H1 (cell line): ENCODE measurements at regions not wholly inside any gene's neighbourhood (a gene's known extent, or its start where the extent isn't known, plus 50 kb on each side); places are given as distances from the start of the nearest gene placed in this dataset.

Source experiments
- CTCF ChIA-PET: fragments of 300-600 bp; sonication (Branson Sonifier 250); formaldehyde crosslinking; loops from one replicate; lab custom pipeline; 2021; ENCODE audit not compliant: partially characterized antibody; lab: Charles Lee
- POLR2A ChIA-PET: fragments of 300-600 bp; sonication (Branson Sonifier 250); formaldehyde crosslinking; loops from one replicate; lab custom pipeline; 2021; ENCODE audit warnings: inconsistent platforms; ENCODE audit not compliant: partially characterized antibody; lab: Charles Lee
- DNase-seq, 2 experiments: peaks; one replicate each; pipeline versions ENCODE4 v3.0.0 to v3.0.0-alpha.2; 2010 to 2022; ENCODE audit warnings: low spot score in 2 of 2, low read depth in 1 of 2, mixed read lengths in 1 of 2
- FAIRE-seq: peaks from 2 replicates; lab custom pipeline; 2011; peaks lifted over from hg19 to GRCh38; lab: Jason Lieb, UNC
- H2AFZ ChIP-seq: 2 replicates; pipeline ENCODE4 v1.8.1; 2012; ENCODE audit warnings: low read length, inconsistent platforms
- H2AK5ac ChIP-seq: 2 replicates; pipeline ENCODE4 v1.6.1; 2013; ENCODE audit warnings: low read depth, low read length
- H2BK120ac ChIP-seq: replicated peaks from 2 replicates; pipeline ENCODE3; 2013; ENCODE audit warnings: low read depth, low read length, inconsistent platforms
- H2BK12ac ChIP-seq: 2 replicates; pipeline ENCODE4 v1.6.1; 2013; ENCODE audit warnings: low read depth, low read length
- H2BK15ac ChIP-seq: 2 replicates; pipeline ENCODE4 v1.6.1; 2013; ENCODE audit warnings: low read length
- H2BK20ac ChIP-seq: 2 replicates; pipeline ENCODE4 v1.6.1; 2013; ENCODE audit warnings: low read length
- H2BK5ac ChIP-seq: 2 replicates; pipeline ENCODE4 v1.6.1; 2013; ENCODE audit warnings: low read depth, low read length
- H3K14ac ChIP-seq: 2 replicates; pipeline ENCODE4 v1.6.1; 2013; ENCODE audit warnings: inconsistent platforms; ENCODE audit not compliant: insufficient read length
- H3K18ac ChIP-seq: 2 replicates; pipeline ENCODE4 v1.6.1; 2013; ENCODE audit warnings: low read length; ENCODE audit errors: extremely low read depth
- H3K23ac ChIP-seq: 2 replicates; pipeline ENCODE4 v1.6.1; 2013; ENCODE audit warnings: inconsistent platforms; ENCODE audit not compliant: insufficient read length
- H3K23me2 ChIP-seq: 2 replicates; pipeline ENCODE4 v1.6.1; 2013; ENCODE audit warnings: low read depth, low read length
- H3K27ac ChIP-seq: 2 replicates; pipeline ENCODE4 v1.6.1; 2011; ENCODE audit warnings: low read depth, low read length, inconsistent platforms
- H3K27me3 ChIP-seq, 4 experiments: replicated peaks in 1 of 4; 1 replicate in 1 of 4; 2 replicates in 3 of 4; pipeline versions ENCODE4 v1.6.1 to v1.8.1; 2011 to 2013; ENCODE audit warnings: low read length in 3 of 4, mild to moderate bottlenecking in 3 of 4, inconsistent platforms in 2 of 4, mixed read lengths in 2 of 4, moderate library complexity in 1 of 4; ENCODE audit not compliant: control insufficient read depth in 3 of 4, insufficient read depth in 3 of 4; ENCODE audit errors: extremely low read depth in 1 of 4
- H3K36me3 ChIP-seq, 4 experiments: 2 replicates each; pipeline versions ENCODE4 v1.6.1 to v1.8.1; 2011 to 2013; ENCODE audit warnings: mild to moderate bottlenecking in 4 of 4, low read length in 3 of 4, moderate library complexity in 2 of 4, control low read depth in 1 of 4, inconsistent platforms in 1 of 4; ENCODE audit not compliant: insufficient read depth in 4 of 4, control insufficient read depth in 2 of 4
- H3K4ac ChIP-seq: replicated peaks from 2 replicates; pipeline ENCODE3; 2013; ENCODE audit warnings: low read length, low read depth, mixed read lengths, inconsistent platforms; ENCODE audit not compliant: insufficient read length
- H3K4me1 ChIP-seq, 4 experiments: replicated peaks in 1 of 4; 1 replicate in 1 of 4; 2 replicates in 3 of 4; pipeline versions ENCODE4 v1.6.1 to v1.8.1; 2011 to 2013; ENCODE audit warnings: low read length in 3 of 4, inconsistent platforms in 2 of 4, mixed read lengths in 1 of 4; ENCODE audit not compliant: insufficient read depth in 4 of 4, control insufficient read depth in 3 of 4
- H3K4me2 ChIP-seq, 2 experiments: 2 replicates each; pipeline versions ENCODE4 v1.6.1 to v1.8.1; 2011 to 2013; ENCODE audit warnings: low read depth in 2 of 2, low read length in 2 of 2, control low read depth in 1 of 2, inconsistent platforms in 1 of 2, mild to moderate bottlenecking in 1 of 2; ENCODE audit not compliant: insufficient read depth in 1 of 2
- H3K4me3 ChIP-seq, 4 experiments: fragments of 200-600, 300-600 bp in 1 of 4; sonication (generic), shearing (Covaris generic), sonication (Bioruptor Twin) in 1 of 4; 2 replicates each; pipeline versions ENCODE4 v1.5.1 to v1.8.1; 2011 to 2016; ENCODE audit warnings: low read length in 4 of 4, low read depth in 3 of 4, control low read depth in 2 of 4, inconsistent platforms in 2 of 4, mild to moderate bottlenecking in 2 of 4, mixed read lengths in 1 of 4, moderate library complexity in 1 of 4; ENCODE audit not compliant: insufficient read depth in 2 of 4; ENCODE audit errors: extremely low read depth in 1 of 4
- H3K56ac ChIP-seq: replicated peaks from 2 replicates; pipeline ENCODE3; 2013; ENCODE audit warnings: low read depth, mild to moderate bottlenecking, mixed read lengths, low read length, inconsistent platforms; ENCODE audit not compliant: insufficient read length
- H3K79me1 ChIP-seq: 2 replicates; pipeline ENCODE4 v1.6.1; 2013; ENCODE audit warnings: low read depth, low read length, control low read depth
- H3K79me2 ChIP-seq, 2 experiments: 2 replicates each; pipeline versions ENCODE4 v1.6.1 to v1.8.1; 2012 to 2013; ENCODE audit warnings: low read length in 2 of 2, mild to moderate bottlenecking in 2 of 2, inconsistent platforms in 1 of 2; ENCODE audit not compliant: insufficient read depth in 2 of 2, control insufficient read depth in 1 of 2
- H3K9ac ChIP-seq, 4 experiments: replicated peaks in 1 of 4; 1 replicate in 1 of 4; 2 replicates in 3 of 4; pipeline versions ENCODE4 v1.6.1 to v1.8.1; 2011 to 2013; ENCODE audit warnings: low read depth in 3 of 4, low read length in 3 of 4, control low read depth in 2 of 4, mild to moderate bottlenecking in 2 of 4, moderate library complexity in 2 of 4, inconsistent platforms in 1 of 4; ENCODE audit errors: extremely low read depth in 1 of 4
- H3K9me3 ChIP-seq, 2 experiments: 2 replicates each; pipeline versions ENCODE4 v1.6.1 to v1.8.1; 2012 to 2013; ENCODE audit warnings: mild to moderate bottlenecking in 2 of 2, moderate library complexity in 2 of 2, control low read depth in 1 of 2, inconsistent platforms in 1 of 2, low read depth in 1 of 2, low read length in 1 of 2, mixed read lengths in 1 of 2; ENCODE audit not compliant: insufficient read depth in 2 of 2
- H4K20me1 ChIP-seq, 2 experiments: replicated peaks in 1 of 2; 2 replicates each; pipeline versions ENCODE3 to v1.8.1; 2011 to 2013; ENCODE audit warnings: inconsistent platforms in 2 of 2, low read length in 2 of 2, mild to moderate bottlenecking in 1 of 2; ENCODE audit not compliant: insufficient read depth in 2 of 2, control insufficient read depth in 1 of 2
- H4K5ac ChIP-seq: 2 replicates; pipeline ENCODE4 v1.6.1; 2013; ENCODE audit warnings: low read length, low read depth, mixed read lengths, inconsistent platforms; ENCODE audit not compliant: insufficient read length
- H4K8ac ChIP-seq: 2 replicates; pipeline ENCODE4 v1.8.0; 2013; ENCODE audit warnings: mild to moderate bottlenecking, moderate library complexity, low read length, inconsistent platforms; ENCODE audit not compliant: insufficient read depth; ENCODE audit errors: extremely low read depth
- H4K91ac ChIP-seq: replicated peaks from 2 replicates; pipeline ENCODE3; 2013; ENCODE audit warnings: low read length, mixed read lengths, inconsistent platforms; ENCODE audit not compliant: insufficient read length
- BACH1 ChIP-seq: IDR thresholded peaks from 2 replicates; pipeline ENCODE4 v1.6.1; 2012; ENCODE audit warnings: low read length, improper control_type of control experiment
- CBX5 ChIP-seq: fragments of 300-800, 300-1000 bp; sonication (generic); IDR thresholded peaks from 2 replicates; pipeline ENCODE4 v1.7.1; 2016; ENCODE audit warnings: antibody characterized with exemption, low read length, low read depth
- NANOG ChIP-seq: IDR thresholded peaks from 2 replicates; pipeline ENCODE4 v1.6.1; 2011; ENCODE audit warnings: low read length, low read depth, mild to moderate bottlenecking, inconsistent platforms; ENCODE audit not compliant: insufficient read depth, poor library complexity, severe bottlenecking
- TEAD4 ChIP-seq: IDR thresholded peaks from 2 replicates; pipeline ENCODE4 v1.6.1; 2012; ENCODE audit warnings: low read depth, low read length, inconsistent platforms, mixed read lengths
- WGBS, 2 experiments: shearing (Covaris generic) in 1 of 2; methylation state at CpG; one replicate each; pipeline versions ENCODE4 v1.1.6 to v1.1.7; 2013 to 2015; ENCODE audit warnings: low lambda C conversion rate in 2 of 2, mixed read lengths in 2 of 2, inconsistent platforms in 1 of 2, low coverage in 1 of 2, missing lambda C conversion rate in 1 of 2; ENCODE audit not compliant: insufficient replicate concordance in 2 of 2, insufficient coverage in 1 of 2, insufficient read length in 1 of 2; ENCODE audit errors: extremely low coverage in 1 of 2, missing lambda C conversion rate in 1 of 2; 5-methylcytosine and 5-hydroxymethylcytosine counted together

DNA sequence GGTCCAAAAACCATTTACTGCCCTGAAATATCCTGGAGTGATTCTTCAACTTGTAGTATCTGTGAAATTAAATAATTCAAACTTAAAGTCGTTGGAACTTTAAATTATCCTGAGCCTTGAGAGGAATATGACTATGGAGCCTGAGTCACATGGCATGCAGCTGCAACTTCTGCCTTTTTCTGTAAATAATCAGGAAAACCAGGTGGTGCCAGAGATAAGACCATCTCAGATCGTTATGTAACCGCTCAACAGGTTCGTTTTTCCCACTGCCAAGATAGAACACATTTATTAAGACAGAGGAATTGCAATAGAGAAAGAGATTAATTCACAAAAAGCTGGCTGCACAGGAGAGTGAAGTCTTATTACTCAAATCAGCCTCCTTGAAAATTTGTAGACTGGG, 876.5 kb downstream of the SUCLG1 start:
- no peak overlapping the region for H2AK5ac ChIP-seq
- no peak overlapping the region for H3K4ac ChIP-seq
- H3K79me1 ChIP-seq: no peaks in the 10 kb centered on the region
- no peak overlapping the region for H2BK12ac ChIP-seq
- no peak overlapping the region for H3K14ac ChIP-seq
- no peaks in the 10 kb centered on the region for H4K20me1 ChIP-seq
- no peak overlapping the region for H3K27ac ChIP-seq
- H3K56ac ChIP-seq: no peak overlapping the region
- no peak overlapping the region for H2BK15ac ChIP-seq
- H3K23ac ChIP-seq: no peak overlapping the region
- H3K23me2 ChIP-seq: no peaks in the 10 kb centered on the region
- no peak overlapping the region for H4K8ac ChIP-seq
- 72% methylated on average over 4 of the region's 4 CpGs; no CpG with 5 or more reads in 1 of the 2 experiments for WGBS, 2 experiments
- peaks cover 0 to 9% (median 1%) of the 10 kb centered on the region in 4 experiments; a peak in 4 of 7 replicates for H3K4me1 ChIP-seq
- ChIA-PET CTCF (no interaction called here), POLR2A (no interaction called here)
- no peak overlapping the region for H3K4me3 ChIP-seq
- no peak for DNase-seq
- H3K36me3 ChIP-seq: no peaks in the 10 kb centered on the region
- no peak for FAIRE-seq
- no peak overlapping the region for H2AFZ ChIP-seq
- H3K9me3 ChIP-seq: no peaks in the 10 kb centered on the region
- no peaks in the 10 kb centered on the region for H3K27me3 ChIP-seq
- H2BK5ac ChIP-seq: no peak overlapping the region
- no peak overlapping the region for H3K4me2 ChIP-seq
- H3K9ac ChIP-seq: no peak overlapping the region
- no peak overlapping the region for H4K91ac ChIP-seq
- H2BK120ac ChIP-seq: no peak overlapping the region
- no peak for TF ChIP-seq NANOG
- TF ChIP-seq TEAD4: no peak
- TF ChIP-seq BACH1: no peak
- no peak for TF ChIP-seq CBX5
- no peak overlapping the region for H4K5ac ChIP-seq
- no peak overlapping the region for H2BK20ac ChIP-seq
- H3K79me2 ChIP-seq: no peaks in the 10 kb centered on the region
- H3K18ac ChIP-seq: no peak overlapping the region
